GM18868 (cell line): ENCODE measurements at regions not wholly inside any gene's neighbourhood (a gene's known extent, or its start where the extent isn't known, plus 50 kb on each side); places are given as distances from the start of the nearest gene placed in this dataset.

Experiments used
- ATAC-seq: cut with Tn5 transposase; IDR thresholded peaks from one replicate; pipeline ENCODE4 v1.9.1; 2021; ENCODE audit warnings: mild to moderate bottlenecking, moderate library complexity; ENCODE audit not compliant: unreplicated experiment

DNA sequence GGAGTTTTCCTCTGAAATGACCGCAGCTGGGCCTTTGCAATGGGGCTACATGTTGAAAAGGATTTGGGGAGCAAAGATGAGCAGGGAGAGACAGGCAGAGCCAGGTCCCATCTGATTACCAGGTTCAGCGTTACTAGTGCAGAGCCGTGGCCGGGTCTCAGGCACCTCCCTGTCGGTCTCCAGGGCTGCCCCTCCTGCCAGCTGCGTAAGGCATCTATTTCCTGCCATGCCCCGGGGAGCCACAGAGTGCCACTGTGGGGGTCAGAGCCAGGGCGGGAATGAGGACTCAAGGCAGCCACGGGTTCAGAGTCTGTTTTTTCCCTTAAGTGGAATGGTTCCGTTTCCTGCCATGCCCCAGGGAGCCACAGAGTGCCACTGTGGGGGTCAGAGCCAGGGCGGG lies 382.6 kb upstream of the SHH start:
- ATAC-seq, result no peak

DNA sequence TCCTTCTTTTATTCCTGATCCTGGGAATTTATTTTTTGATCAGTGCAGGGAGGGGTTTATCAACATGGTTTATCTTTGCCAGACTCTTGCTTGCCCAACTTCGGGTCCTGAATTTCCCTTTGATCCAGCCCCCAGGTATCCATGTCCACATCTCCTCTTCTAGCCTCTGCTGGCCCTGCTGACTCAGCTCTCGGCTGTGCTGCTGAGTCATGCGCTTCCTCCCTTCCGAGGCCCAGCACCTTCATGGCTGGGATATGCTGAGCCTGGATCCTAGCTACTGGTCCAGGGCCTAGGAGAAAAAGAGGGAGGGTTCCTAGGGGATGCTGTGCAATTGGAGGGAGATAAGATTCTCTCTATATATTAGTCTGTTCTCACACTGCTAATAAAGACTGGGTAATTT lies 380.7 kb upstream of the SHH start:
- ATAC-seq, result no peak

DNA sequence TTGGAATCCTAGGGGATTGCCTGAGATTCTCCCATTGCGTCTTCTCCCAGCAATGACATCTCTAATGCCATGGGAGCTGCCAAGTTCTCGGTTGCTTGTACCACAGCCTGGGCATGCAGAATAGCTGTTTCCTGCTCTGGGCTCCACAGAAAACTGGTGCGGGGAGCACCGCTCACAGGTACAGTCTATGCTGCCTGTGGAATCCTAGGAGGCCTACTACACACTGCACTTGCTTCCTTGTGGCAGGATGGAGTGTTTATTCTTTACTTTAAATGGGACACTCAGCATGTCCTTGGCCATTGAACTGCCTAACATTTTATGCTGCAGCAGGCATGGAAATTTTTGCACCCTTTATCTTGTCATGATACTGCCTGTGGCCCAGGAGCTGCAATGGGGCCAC lies 378.8 kb upstream of the SHH start:
- no peak for ATAC-seq

GRCh38 chr7:156185076-156185475 lies 372.8 kb upstream of the SHH start:
- ATAC-seq, result no peak

DNA sequence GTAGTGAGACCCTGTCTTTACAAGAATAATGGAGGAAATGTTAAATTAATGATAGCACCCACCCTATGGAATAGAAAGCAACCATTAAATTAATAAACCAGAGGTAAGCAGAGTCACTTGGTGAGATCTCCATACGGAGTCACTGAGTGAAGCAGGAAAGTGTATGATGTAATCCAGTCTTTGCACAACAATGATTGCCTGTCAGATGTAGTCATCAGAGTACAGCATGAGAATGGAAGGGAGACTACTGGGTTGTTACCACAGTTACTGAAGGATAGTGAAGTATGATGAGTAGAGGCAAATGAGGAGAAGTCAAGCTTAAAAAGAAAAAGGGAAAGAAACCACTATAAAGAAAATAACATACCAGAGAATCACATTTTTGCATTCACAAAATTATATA lies 371.9 kb upstream of the SHH start:
- no peak for ATAC-seq

GRCh38 chr7:156180451-156181229 lies 368.4 kb upstream of the SHH start:
- ATAC-seq, result no peak

- ATAC-seq, result no peak
Observed at GRCh38 chr7:156179872-156180390, 367.7 kb upstream of the SHH start.

GRCh38 chr7:156178857-156179256 lies 366.6 kb upstream of the SHH start:
- ATAC-seq, result no peak

- no peak for ATAC-seq
Observed at GRCh38 chr7:156178214-156178613, 366.0 kb upstream of the SHH start.

- ATAC-seq, result no peak
Observed at GRCh38 chr7:156177422-156178055, 365.3 kb upstream of the SHH start.

DNA sequence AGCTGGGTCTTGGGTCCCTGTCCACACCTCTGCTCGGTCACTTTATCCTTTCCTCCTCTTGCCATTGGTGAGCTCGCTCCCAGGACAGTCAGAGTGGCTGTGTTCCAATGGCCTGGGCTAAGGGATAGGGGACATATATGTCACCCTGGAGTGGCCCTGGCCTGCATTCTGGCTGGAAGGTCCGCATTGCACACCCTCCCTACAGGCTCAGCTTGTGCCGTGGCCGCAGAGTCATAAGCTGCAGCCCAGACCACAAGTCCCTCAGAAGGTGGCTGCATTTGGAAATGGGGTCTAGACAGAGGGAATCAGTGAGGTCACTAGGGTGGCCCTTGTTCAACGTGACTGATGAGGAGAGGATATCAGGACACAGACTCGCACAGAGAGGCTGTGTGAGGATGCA lies 363.8 kb upstream of the SHH start:
- ATAC-seq, result no peak

- no peak for ATAC-seq
Observed at GRCh38 chr7:156175003-156175402, 362.7 kb upstream of the SHH start.

DNA sequence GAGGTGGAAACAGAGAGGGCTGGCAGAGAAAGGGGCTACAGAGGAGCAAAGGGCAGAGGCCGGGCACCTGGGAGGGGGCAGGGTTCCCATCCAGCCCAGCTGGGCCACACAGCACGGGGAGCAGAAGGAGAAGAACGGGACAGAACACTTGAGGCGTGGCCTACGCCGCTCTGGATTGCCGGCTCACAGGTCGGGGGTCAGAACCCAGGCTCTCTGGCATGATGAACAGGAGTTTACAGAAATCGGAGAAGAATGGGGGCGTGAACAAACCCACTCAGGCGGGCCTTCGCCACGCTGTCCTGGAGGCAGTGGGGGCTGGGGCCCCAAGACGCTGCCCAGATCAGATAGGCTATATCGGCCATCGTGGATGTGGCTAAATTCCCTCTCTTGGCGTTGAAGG lies 362.2 kb upstream of the SHH start:
- no peak for ATAC-seq

DNA sequence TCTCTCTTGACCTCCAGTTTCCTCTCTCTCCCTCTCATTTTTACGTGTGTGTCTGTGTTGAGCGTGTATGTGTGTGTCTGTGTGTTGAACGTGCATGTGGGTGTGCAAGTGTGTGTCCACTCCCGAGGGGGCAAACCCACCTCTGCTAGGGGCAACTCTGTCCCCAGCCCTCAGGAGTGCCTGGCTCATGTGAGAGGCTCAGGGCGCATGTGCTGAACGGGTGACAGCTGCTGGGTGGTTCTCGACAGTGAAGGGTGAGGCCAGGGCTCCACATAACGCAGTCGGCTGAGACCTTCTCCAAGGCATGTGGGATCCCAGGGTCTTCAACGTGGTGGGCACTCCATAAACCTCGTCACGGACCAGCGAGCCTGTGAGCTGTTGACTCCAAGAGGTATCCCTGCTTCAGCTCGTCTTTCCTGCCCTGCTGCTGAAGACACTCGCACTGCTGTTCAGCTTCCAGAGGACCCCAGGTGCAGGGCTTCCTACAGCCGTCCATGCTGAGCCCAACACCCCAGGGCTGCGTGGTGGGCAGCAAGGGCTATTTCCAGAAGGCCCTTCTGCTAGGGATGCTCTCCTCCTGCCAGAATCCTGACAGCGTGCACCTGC lies 361.6 kb upstream of the SHH start:
- no peak for ATAC-seq

GRCh38 chr7:156173346-156173745 lies 361.1 kb upstream of the SHH start:
- ATAC-seq, result no peak

DNA sequence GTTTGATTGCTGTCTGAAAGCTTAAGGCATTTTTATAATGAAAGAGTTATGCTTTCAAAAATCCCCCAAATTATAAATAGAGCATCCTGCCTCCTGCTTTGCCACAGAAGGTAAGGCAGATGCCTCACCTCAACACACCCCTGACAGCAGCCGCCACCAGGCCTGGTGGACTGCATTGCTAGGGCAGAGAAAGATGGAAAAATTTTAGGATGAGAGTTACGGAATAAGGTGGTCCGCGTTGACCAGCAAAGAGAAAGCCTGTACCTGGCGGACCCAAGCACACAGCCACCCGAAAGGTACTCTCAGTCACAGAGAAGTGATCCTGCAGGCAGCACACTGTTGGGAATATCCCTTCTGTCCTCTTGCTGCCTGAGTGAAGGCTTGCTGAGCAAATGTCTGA lies 360.4 kb upstream of the SHH start:
- no peak for ATAC-seq

- no peak for ATAC-seq
Observed at GRCh38 chr7:156169474-156170370, 357.5 kb upstream of the SHH start.

DNA sequence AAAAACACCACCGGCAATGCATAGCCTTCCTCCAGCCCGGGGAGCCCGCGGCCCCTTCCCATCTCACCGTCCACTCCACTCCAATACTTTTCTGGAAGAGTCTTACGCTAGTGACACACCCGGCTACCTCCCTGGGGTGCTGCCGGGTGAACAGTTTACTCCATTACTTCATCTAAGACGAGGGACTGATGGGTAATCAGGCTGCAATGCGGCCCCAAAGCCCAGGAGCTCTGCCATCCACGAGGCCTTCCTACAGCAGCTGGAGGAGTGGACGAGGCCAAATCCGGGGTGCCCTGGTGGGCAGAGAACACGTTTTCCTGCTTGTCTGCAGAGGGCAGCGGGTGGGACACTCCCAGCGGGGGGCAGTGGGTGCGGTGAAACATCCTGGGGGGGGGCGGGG lies 356.2 kb upstream of the SHH start:
- ATAC-seq, result no peak

- ATAC-seq, result no peak
Observed at GRCh38 chr7:156167987-156168386, 355.7 kb upstream of the SHH start.

- no peak for ATAC-seq
Observed at GRCh38 chr7:156167417-156167807, 355.1 kb upstream of the SHH start.
